Thymus (tissue), 11 donors: ENCODE measurements at regions not wholly inside any gene's neighbourhood (a gene's known extent, or its start where the extent isn't known, plus 50 kb on each side); places are given as distances from the start of the nearest gene placed in this dataset.

Source experiments
- DNase-seq, 9 donors: peaks; one replicate each; pipeline ENCODE4 v3.0.0-alpha.2; 2013; ENCODE audit warnings: low spot score in 9 of 9, low read depth in 6 of 9, missing footprints in 1 of 9
- H3K27ac ChIP-seq, 2 donors: one replicate each; pipeline ENCODE4 v1.5.1; 2013; ENCODE audit warnings: control low read depth in 1 of 2, low read depth in 1 of 2, low read length in 1 of 2, mild to moderate bottlenecking in 1 of 2, moderate library complexity in 1 of 2
- H3K27me3 ChIP-seq, 2 donors: one replicate each; pipeline ENCODE4 v1.5.1; 2013; ENCODE audit warnings: low read length in 1 of 2; ENCODE audit not compliant: control insufficient read depth in 2 of 2, insufficient read depth in 1 of 2
- H3K36me3 ChIP-seq, 2 donors: one replicate each; pipeline ENCODE4 v1.5.1; 2013; ENCODE audit warnings: low read length in 1 of 2, mild to moderate bottlenecking in 1 of 2, moderate library complexity in 1 of 2; ENCODE audit not compliant: control insufficient read depth in 2 of 2, insufficient read depth in 2 of 2
- H3K4me1 ChIP-seq, 2 donors: one replicate each; pipeline ENCODE4 v1.5.1; 2013; ENCODE audit warnings: low read length in 2 of 2; ENCODE audit not compliant: control insufficient read depth in 2 of 2, insufficient read depth in 2 of 2
- H3K4me3 ChIP-seq, 2 donors: one replicate each; pipeline ENCODE4 v1.5.1; 2013; ENCODE audit warnings: low read length in 2 of 2, control low read depth in 1 of 2, mild to moderate bottlenecking in 1 of 2
- H3K9me3 ChIP-seq, 2 donors: one replicate each; pipeline ENCODE4 v1.5.1; 2013; ENCODE audit warnings: low read length in 1 of 2, mild to moderate bottlenecking in 1 of 2; ENCODE audit not compliant: control insufficient read depth in 2 of 2, insufficient read depth in 1 of 2
- WGBS: extraction: QIAGEN DNeasy Blood & Tissue Kit; methylation state at CpG from one replicate; pipeline ENCODE4 v1.1.7; 2013; 5-methylcytosine and 5-hydroxymethylcytosine counted together
- donor health status: healthy.

DNA sequence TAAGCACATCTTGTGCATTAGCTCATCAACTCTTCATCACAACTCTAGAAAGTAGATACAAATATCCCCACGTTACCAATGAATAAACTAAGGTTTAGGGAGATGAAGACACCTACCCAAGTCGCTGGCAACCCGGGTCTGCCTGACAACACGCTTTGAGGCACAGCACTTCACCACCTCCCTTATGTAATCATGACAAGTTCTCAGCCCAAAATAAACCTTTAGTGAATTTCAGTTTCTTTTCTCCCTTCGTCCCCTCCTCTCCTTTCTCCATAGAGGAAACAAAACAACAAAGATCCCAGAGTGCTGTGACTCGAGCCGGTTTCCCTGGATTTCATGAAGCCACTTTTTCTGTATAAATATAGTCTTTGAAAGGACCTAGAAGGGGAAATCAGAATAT, 105.4 kb downstream of the MAFB start:
- Histone ChIP-seq H3K27me3 (no peaks in the 10 kb centered on the region), H3K36me3 (no peaks in the 10 kb centered on the region), H3K4me1 (no peaks in the 10 kb centered on the region), H3K9me3 (no peaks in the 10 kb centered on the region), H3K4me3 (no peak overlapping the region), H3K27ac (no peak overlapping the region)
- no peak for DNase-seq
- WGBS: 87% methylated on average over 7 of the region's 7 CpGs

DNA sequence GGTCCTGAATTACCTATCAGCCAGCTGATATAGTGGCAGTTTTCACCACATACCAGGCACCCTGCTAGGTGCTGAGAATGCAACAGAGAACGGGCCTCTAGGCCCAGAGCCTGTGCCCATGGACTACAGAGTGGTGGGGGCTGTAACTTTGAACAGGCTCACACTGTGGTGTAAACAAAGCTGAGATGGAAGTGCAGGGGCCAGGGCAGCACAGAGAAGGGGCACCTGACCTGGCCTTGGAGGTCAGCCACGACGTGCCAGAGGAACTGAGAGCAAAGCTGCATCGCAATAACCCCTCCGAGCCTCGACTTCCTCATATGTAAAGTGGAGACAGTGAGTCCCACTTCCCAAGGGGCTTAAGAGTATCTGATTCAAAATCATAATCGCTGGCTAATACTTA, 105.8 kb downstream of the MAFB start:
- H3K27ac ChIP-seq: no peak overlapping the region
- WGBS: 80% methylated on average over 7 of the region's 7 CpGs
- H3K27me3 ChIP-seq: no peaks in the 10 kb centered on the region
- no peaks in the 10 kb centered on the region for H3K9me3 ChIP-seq
- no peak overlapping the region for H3K4me3 ChIP-seq
- no peaks in the 10 kb centered on the region for H3K4me1 ChIP-seq
- DNase-seq: no peak
- H3K36me3 ChIP-seq: no peaks in the 10 kb centered on the region

DNA sequence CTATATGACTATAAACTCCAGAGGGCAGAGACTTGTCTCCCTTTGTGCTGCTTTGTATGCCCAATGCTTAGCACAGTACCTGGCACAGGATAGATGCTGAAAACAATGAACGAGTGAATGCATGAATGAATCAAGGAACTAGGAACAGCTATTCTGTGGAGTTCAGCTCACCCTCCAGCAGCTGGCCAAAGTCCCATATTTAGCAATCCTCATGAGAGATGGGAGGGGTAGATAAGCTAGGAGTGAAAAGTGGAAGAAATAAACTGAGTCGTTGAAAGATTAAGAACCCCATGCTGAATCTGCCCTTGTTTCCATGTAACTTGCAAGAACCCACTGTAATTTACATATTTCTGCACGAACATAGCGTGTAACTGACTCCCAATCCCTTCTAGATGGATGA, 106.5 kb downstream of the MAFB start:
- H3K27ac ChIP-seq: no peak overlapping the region
- no peaks in the 10 kb centered on the region for H3K36me3 ChIP-seq
- H3K4me1 ChIP-seq: no peaks in the 10 kb centered on the region
- no peak for DNase-seq
- WGBS: 92% methylated on average over 4 of the region's 4 CpGs
- H3K9me3 ChIP-seq: no peaks in the 10 kb centered on the region
- H3K27me3 ChIP-seq: no peaks in the 10 kb centered on the region
- no peak overlapping the region for H3K4me3 ChIP-seq

DNA sequence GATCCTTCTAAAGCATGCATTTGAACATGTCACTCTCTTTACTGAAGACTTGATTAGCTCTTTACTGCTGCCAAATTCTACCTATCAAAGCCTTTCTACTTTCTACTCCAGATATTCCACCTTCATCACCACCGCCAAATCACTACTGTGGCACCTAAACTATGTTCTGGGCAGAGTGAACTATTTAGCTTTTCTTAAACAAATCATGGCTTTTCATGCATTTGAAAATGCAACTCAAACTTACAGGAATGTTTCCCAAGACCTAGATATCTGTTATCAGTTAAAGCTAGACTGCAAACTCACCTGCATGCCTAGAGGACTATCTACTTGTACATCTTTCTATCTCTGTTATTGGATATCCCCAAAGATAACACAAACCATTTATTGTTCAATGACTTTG, 109.3 kb downstream of the MAFB start:
- WGBS: 92% methylated on average over 1 of the region's 1 CpG
- no peaks in the 10 kb centered on the region for H3K9me3 ChIP-seq
- DNase-seq: no peak
- no peak overlapping the region for H3K4me3 ChIP-seq
- no peaks in the 10 kb centered on the region for H3K36me3 ChIP-seq
- H3K27ac ChIP-seq: no peak overlapping the region
- H3K4me1 ChIP-seq: no peaks in the 10 kb centered on the region
- no peaks in the 10 kb centered on the region for H3K27me3 ChIP-seq

DNA sequence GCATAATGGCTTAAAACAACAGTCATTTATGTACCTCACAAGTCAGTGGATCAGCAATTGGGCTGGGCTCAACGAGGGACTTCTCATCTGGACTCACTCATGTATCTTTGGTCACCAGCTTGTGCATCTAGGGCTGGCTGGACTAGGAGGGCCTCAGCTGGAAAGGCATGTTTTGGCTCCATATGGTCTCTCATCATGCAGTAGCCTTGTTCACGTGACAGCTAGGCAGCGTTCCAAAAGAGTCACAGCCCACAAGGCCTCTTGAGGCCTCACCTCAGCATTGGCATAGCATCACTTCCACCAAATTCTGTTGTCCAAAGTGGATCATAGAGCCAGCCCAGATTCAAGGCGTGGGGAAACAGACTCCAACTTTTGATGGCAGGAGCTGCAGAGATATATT, 110.1 kb downstream of the MAFB start:
- DNase-seq: no peak
- Histone ChIP-seq H3K27ac (no peak overlapping the region), H3K36me3 (no peaks in the 10 kb centered on the region), H3K4me1 (no peaks in the 10 kb centered on the region), H3K27me3 (no peaks in the 10 kb centered on the region), H3K9me3 (no peaks in the 10 kb centered on the region), H3K4me3 (no peak overlapping the region)
- 73% methylated on average over 4 of the region's 4 CpGs for WGBS

DNA sequence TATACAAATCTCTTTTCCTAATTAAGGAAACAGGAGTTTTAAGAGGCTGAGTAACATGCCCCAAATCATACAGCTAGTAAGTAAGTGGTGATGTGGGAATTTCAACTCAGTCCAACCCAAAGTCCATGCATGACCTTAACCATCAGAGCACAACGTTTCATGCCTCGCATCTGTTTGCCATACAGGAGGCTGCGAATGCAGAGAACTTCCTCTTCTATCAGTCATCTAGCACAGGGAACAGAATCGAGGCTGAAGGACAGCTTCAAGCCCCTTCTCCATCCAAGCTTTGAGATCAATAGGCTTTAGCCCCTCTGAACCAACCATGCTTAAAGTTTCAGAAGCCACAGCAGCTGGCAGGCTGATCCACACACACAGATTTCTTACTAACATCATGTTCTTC, 113.2 kb downstream of the MAFB start:
- H3K4me1 ChIP-seq: no peaks in the 10 kb centered on the region
- H3K27ac ChIP-seq: no peak overlapping the region
- no peak for DNase-seq
- no peak overlapping the region for H3K4me3 ChIP-seq
- no peaks in the 10 kb centered on the region for H3K27me3 ChIP-seq
- H3K9me3 ChIP-seq: no peaks in the 10 kb centered on the region
- WGBS: 6% methylated on average over 4 of the region's 4 CpGs
- no peaks in the 10 kb centered on the region for H3K36me3 ChIP-seq

DNA sequence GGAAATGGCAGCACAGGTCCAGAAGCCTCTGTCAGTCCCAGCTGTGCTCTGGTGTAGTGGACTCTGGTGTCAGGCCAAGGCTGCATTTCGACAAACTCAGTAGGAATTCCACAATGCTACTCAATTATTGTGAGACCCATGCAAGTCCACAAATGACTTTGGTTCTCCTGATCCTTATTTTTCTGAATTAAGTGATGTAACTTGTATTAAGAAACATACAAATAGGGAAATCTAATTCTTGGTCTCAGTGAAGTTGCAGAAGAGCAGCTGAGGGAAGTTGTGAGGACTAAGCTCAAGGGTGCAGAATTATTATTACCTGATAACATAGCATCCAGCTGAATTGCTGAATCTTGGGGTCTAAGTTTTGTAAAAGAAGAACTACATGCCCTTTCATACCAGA, 116.8 kb downstream of the MAFB start:
- Histone ChIP-seq H3K4me1 (no peaks in the 10 kb centered on the region), H3K9me3 (no peaks in the 10 kb centered on the region), H3K36me3 (no peaks in the 10 kb centered on the region), H3K27ac (no peak overlapping the region), H3K27me3 (no peaks in the 10 kb centered on the region), H3K4me3 (no peak overlapping the region)
- WGBS: 82% methylated on average over 1 of the region's 1 CpG
- DNase-seq: no peak

DNA sequence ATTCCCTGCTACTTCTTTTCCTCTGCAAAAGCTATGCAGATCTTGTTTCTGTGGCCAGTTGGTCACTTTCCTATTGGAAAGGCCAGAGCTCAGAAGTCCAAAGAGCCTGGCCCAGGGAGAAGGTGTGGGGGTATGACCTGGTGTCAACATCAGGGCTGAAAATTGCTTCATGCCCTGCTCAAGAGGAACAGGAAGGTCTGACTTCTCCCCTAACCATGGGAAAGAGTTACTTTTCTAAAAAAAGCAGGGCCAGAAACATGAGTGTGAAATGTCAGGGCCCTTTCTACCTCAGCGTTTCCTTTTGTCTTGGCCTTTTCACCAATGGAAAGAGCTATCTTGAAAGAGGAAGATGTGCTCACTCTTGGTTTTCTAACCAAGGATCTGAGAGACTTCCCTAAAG, 117.4 kb downstream of the MAFB start:
- no peak for DNase-seq
- H3K4me1 ChIP-seq: no peaks in the 10 kb centered on the region
- no peaks in the 10 kb centered on the region for H3K27me3 ChIP-seq
- WGBS: 37% methylated on average over 1 of the region's 1 CpG
- H3K4me3 ChIP-seq: no peak overlapping the region
- H3K9me3 ChIP-seq: no peaks in the 10 kb centered on the region
- no peak overlapping the region for H3K27ac ChIP-seq
- no peaks in the 10 kb centered on the region for H3K36me3 ChIP-seq

DNA sequence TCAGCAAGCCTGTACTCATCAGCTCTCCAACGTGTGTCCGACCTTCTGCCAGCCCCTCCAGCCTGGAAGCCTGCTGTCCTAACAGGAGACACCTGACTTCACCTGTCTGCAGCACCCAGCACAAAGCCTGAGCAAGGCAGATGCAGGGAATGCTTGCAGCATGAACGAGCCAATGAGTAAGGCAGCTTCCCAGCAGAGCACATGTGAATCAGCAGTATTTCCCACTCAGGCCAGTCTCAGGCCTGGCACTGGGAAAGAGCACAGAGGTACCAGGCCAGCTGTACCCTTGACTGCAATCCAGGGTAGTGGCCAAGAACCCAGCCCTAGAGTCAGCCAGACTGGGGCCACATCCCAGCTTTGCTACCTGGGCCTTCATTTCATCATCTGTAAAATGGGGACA, 120.8 kb downstream of the MAFB start:
- 91% methylated on average over 3 of the region's 3 CpGs for WGBS
- no peaks in the 10 kb centered on the region for H3K9me3 ChIP-seq
- no peaks in the 10 kb centered on the region for H3K4me1 ChIP-seq
- no peaks in the 10 kb centered on the region for H3K36me3 ChIP-seq
- H3K4me3 ChIP-seq: no peak overlapping the region
- H3K27me3 ChIP-seq: no peaks in the 10 kb centered on the region
- DNase-seq: no peak
- no peak overlapping the region for H3K27ac ChIP-seq

DNA sequence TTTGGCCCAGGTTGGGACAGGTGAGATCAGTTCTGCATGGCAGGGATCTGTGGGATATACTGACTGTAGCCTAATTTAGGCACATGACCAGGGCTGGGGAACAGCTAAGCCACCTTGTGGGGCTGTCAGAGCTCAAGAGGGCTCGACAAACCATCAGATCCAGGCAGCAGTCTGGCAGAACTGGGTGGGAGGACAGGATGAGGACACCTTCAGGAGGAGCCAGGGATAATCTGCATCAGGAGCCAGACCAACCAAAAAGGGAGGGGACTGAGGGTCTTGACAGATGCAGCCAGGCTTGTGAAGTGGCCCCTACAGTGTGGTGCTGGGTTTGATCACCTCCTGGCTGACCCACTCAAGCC, 123.4 kb downstream of the MAFB start:
- H3K4me3 ChIP-seq: no peak overlapping the region
- no peak overlapping the region for H3K27ac ChIP-seq
- no peak for DNase-seq
- H3K9me3 ChIP-seq: no peaks in the 10 kb centered on the region
- 63% methylated on average over 1 of the region's 1 CpG for WGBS
- no peaks in the 10 kb centered on the region for H3K36me3 ChIP-seq
- no peaks in the 10 kb centered on the region for H3K27me3 ChIP-seq
- no peaks in the 10 kb centered on the region for H3K4me1 ChIP-seq
